GM18861 (cell line): ENCODE measurements at regions not wholly inside any gene's neighbourhood (a gene's known extent, or its start where the extent isn't known, plus 50 kb on each side); places are given as distances from the start of the nearest gene placed in this dataset.
"Not testable (repeated sequence)": the region's sequence is repeated elsewhere in the genome, so short reads cannot be mapped to it uniquely, and the experiment has no call there.

Experiments
- ATAC-seq: cut with Tn5 transposase; IDR thresholded peaks from one replicate; pipeline ENCODE4 v1.9.1; 2021; ENCODE audit not compliant: unreplicated experiment

GRCh38 chr12:41684997-41685396 lies 459.7 kb downstream of the GXYLT1 start:
- no peak for ATAC-seq

DNA sequence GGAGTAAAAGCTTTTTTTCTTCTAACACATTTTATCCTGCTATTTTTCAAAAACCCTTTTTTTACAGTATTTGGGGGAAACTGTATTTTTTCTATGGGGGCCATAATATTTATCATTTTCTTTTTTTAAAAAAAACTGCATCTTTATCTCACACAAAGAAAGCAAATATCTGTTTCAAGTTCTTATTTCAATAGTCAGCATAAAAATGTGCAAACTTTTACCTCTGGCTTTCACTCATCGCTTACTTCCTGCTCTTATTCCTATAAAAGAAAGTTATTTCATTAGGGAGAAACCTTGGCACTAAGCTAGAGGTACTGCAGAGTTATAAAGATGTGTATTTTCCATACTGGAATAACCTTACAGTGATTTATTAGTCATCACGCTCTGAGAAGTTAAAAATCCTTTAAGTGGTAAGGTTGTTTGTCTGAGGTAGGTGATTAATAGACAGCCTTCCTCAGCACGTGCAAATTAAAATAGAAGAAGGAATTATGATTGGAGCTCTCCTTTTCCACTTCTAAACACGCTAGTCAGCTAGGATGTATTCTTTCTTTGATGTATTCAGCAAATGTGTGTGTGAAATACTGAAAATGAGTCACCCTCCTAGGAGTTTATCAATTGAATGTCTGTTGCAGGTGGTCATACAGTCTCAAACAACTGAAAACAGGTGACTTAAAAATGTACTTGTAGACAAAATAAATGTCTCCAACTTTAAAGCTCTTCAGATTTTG lies 461.0 kb downstream of the GXYLT1 start:
- ATAC-seq = no peak

GRCh38 chr12:41683023-41683422 lies 461.7 kb downstream of the GXYLT1 start:
- ATAC-seq = peak; percentile 52

- no peak for ATAC-seq
Measured at GRCh38 chr12:41681898-41682297, 462.8 kb downstream of the GXYLT1 start.

DNA sequence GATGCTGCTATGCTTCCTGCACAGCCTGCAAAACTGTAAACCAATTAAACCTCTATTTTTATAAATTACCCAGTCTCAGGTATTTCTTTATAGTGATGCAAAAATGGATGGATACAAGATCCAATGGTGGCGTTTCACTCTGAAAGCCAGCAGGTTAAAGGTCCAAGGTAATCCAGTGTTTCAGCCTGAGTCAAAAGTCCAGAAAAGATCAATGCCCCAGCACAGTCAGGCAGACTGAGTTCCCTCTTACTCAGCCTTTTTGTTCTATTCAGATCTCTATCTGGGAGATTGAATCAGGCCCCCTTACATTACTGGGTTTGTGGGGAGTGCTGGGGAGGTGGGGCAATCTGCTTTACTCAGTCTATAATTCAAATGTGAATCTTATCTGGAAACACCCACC lies 464.5 kb downstream of the GXYLT1 start:
- no peak for ATAC-seq

DNA sequence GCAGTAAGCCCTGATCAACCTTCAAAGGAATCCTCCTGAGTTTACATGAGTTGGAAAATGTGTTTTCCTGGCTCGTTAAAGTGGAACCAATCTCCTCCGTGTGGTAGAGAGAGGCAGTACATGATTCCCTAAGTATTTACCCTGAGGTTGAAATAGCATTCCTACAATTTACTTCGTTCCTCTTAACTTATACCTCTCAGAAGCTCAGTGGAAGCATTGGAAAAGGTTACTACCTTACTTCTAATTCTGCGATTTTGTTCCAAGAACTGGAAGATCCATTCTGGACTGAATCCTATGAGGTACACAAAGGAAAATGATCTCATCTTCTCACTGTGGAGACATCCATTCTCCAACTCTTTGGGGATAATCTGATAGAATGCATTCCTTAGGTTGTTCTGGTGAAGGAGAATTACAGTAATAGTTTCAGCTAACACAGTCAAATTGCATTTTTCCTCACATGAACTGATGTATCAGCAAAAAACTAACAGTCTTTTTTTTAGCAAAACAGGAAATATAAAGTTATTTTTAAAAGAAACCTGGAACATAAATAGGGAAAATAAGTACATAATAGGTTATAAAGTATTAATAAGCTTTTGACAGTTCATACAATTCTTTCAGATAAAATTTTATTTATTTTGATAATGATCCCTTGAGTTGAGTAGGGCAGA lies 475.6 kb downstream of the PDZRN4 start:
- no peak for ATAC-seq

GRCh38 chr12:41661141-41661765 lies 473.1 kb downstream of the PDZRN4 start:
- ATAC-seq = no peak

GRCh38 chr12:41656454-41656853 lies 468.3 kb downstream of the PDZRN4 start:
- ATAC-seq = no peak

GRCh38 chr12:41653386-41654326 lies 465.5 kb downstream of the PDZRN4 start:
- no peak for ATAC-seq

DNA sequence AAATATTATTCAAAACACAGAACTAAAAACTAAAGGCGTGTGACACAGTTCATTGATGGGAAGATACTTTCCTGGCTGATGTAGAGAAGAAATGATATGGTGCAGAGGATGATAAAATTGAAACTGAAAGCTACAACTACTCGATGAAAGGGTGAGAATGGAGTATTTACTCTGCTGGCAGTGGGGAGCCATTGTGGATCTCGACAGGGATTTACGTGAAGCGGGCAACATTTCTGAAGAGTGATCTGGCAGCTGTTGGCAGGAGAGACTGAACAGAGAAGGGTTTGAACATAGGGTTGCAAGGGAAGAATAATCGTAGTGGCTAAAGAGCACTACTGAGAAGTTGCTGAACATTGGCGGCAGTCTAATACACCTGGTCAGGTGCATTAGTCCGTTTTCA lies 464.9 kb downstream of the PDZRN4 start:
- no peak for ATAC-seq

DNA sequence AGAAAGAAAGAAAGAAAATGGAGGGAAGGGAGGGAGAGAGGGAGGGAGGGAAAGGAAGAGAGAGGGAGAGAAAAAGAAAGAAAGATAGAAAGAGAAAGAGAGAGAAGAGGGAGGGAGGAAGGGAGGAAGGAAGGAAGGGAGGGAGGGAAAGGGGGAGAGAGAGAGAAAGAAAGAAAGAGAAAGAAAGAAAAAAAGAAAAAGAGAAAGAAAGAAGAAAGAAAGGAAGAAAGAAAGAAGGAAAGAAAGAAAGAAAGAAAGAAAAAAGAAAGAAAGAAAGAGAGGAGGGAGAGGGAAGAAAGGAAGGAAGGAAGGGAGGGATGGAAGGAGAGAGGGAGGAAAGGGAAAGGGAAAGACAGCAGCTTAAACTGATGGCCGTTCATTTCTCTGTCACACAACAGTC lies 457.5 kb downstream of the PDZRN4 start:
- no peak for ATAC-seq

DNA sequence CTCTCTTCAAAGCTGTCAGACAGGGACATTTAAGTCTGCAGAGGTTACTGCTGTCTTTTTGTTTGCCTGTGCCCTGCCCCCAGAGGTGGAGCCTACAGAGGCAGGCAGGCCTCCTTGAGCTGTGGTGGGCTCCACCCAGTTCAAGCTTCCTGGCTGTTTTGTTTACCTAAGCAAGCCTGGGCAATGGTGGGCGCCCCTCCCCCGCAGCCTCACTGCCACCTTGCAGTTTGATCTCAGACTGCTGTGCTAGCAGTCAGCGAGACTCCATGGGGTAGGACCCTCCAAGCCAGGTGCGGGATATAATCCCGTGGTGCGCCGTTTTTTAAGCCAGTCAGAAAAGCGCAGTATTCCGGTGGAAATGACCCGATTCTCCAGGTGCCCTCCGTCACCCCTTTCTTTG lies 454.7 kb downstream of the PDZRN4 start:
- not testable (repeated sequence) for ATAC-seq

GRCh38 chr12:41636653-41637052 lies 448.5 kb downstream of the PDZRN4 start:
- no peak for ATAC-seq

DNA sequence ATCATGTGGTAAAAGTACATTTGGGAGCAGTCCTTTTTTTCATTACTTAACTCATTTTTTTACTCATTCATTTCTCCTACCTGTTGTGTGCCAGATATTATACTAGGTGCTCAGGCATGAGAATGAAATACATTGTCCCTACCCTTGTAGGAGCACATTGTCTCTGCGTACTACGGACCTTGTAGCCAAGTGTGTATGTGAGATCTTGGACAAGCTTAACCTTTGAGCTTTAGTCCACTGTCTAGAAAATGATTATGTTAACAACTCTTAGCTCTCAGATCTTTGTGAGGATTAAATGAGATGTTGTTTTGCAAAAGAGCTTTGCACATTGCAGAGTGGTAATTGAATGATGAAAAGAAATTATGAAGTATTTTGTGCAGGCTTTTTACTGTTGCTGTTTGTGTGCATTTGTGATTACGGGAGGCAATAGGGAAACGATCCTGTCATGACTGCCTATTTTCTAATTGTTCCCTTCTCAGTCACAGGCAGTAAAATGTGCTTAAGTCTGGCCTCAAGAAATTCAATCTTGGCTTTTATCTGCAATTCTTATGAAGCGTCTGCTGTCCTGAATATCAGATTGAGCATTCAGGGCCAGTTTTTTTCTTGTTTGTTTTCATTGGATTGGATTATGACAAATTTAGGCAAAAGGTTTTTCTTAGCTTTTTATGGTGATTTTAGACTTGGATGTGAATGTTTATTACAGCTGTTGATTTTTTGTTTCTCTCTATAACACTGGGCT lies 447.7 kb downstream of the PDZRN4 start:
- ATAC-seq = no peak

DNA sequence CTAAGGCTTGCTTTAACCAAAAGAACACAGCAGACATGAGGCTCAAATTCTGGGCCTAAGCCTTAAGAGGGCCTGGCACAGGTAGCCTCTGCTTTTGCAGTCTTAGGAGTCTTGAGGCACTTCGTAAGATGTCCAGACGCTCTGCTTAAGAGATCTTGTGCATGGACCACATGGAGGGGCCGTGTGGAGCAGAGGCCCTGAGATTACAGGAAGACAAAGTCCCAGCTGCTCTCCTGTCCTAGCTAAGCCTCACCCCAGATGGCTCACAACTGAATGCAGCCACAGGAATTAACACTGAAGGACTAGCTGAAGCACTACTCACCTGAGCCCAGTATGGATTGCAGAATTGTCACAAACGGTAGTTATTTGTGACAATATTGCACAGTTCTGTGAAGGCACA lies 446.0 kb downstream of the PDZRN4 start:
- ATAC-seq = no peak

DNA sequence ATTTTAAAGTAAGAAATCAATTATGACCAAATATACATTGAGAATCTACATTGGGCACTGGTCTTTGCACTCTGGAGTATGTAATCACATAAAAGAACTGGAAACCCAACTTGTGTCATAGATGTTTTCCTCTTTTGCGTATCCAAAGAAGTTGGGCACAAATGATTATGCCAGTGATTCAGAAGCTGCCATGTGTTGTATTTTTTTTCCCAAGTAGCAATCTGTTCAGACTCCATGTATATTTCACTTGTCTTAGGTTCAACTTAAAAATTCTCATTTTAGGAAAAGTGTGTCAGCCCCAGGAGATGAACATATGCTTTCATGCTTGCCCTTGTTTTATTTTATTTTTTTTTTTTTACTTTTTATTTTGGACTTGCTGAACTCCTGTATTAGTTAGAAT lies 441.5 kb downstream of the PDZRN4 start:
- no peak for ATAC-seq

GRCh38 chr12:41627476-41627875 lies 439.4 kb downstream of the PDZRN4 start:
- no peak for ATAC-seq

GRCh38 chr12:41624571-41624970 lies 436.5 kb downstream of the PDZRN4 start:
- ATAC-seq = no peak
